ENCODE measurements at regions not wholly inside any gene's neighbourhood (a gene's known extent, or its start where the extent isn't known, plus 50 kb on each side); places are given as distances from the start of the nearest gene placed in this dataset.

DNA sequence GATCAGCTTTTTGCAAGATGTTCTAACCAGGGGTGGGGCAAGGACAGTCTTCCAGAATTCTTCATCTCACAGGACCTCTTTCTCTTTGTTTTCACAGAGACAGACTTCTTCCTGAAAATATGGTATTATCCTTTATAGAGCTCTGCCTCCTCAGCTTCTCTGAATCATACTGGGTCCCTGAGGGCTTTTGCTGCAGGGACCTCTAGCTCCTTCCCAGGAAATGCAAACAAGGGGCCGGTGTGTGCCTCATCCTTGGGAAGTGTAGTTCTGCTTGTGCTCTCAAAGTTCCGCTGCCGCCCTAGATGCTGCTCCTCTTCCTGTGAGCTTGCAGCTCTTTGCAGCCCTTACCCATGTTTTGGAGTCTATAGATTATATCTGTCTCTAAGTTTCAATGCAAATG is 99.5 kb upstream of the NPAS2 start:
- no peak for TF ChIP-seq CTCF (conservative IDR thresholded peaks at IDR 0.05; ENCODE audit: low read depth, low read length)
- no peak for DNase-seq (ENCODE audit: low read depth)

GRCh38 chr2:100721693-100722092 is 98.2 kb upstream of the NPAS2 start:
- no peak overlapping the region for H3K4me3 ChIP-seq (ENCODE audit: low read length)
- no peak for DNase-seq (ENCODE audit: low read depth)
- TF ChIP-seq CTCF (conservative IDR thresholded peaks at IDR 0.05; ENCODE audit: low read depth, low read length): no peak

More for the DNA sequence above, 99.5 kb upstream of the NPAS2 start:
- no peak overlapping the region for H3K4me3 ChIP-seq (ENCODE audit: low read length)

DNA sequence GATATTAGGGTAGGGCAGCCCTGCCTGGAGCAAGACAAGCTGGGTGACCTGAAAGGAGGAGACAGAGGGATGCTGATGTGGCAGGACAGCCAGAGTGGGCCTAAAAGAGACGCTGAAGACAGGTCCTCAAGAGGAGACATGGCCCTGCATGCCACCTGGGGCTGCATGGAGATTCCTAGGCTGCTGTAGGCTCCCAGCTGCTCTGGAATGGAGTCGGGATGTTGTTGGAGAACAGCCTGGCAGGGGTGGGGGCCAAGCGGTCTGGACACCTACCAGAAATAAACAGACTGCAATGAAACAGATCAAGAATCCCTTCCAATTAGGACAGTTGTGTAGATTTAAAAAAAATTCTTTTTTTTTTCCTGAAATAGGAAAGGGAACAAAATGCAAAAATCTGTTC is 97.8 kb upstream of the NPAS2 start:
- no peak for DNase-seq (ENCODE audit: low read depth)
- H3K4me3 ChIP-seq (ENCODE audit: low read length): no peak overlapping the region
- TF ChIP-seq CTCF (conservative IDR thresholded peaks at IDR 0.05; ENCODE audit: low read depth, low read length): no peak

GRCh38 chr2:100726866-100727265 is 93.1 kb upstream of the NPAS2 start:
- TF ChIP-seq CTCF (conservative IDR thresholded peaks at IDR 0.05; ENCODE audit: low read depth, low read length): no peak
- no peak overlapping the region for H3K4me3 ChIP-seq (ENCODE audit: low read length)
- DNase-seq (ENCODE audit: low read depth): no peak

DNA sequence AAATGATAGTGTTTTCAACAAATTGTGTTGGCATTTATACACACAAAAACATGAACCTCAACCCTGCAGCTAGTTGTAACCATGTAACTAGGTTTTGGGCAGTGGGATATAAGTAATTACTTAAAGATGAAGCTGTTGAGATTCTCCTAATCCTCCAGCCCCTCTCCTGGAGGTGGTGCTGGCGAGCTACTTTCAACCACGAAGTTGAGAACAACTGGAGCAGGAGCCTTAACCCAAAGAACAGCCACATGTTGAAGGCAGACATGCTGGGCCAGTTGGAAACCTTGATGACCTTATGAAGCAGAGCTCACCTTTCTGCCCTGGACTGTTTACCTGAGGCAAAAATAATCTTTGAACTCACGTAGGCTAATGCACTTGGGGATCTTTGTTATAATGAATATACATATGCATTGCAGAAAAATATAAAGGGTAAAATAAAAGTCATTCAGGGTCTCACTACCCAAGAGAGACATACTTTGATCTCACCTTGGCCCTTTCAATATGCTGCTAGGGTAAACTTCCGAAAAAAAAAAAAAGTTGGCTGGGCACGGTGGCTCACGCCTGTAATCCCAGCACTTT is 89.6 kb upstream of the NPAS2 start:
- no peak overlapping the region for H3K4me3 ChIP-seq (ENCODE audit: low read length)
- DNase-seq (ENCODE audit: low read depth): no peak
- peak; percentile 87 for TF ChIP-seq CTCF (conservative IDR thresholded peaks at IDR 0.05; ENCODE audit: low read depth, low read length)

GRCh38 chr2:100731535-100731981 is 88.4 kb upstream of the NPAS2 start:
- no peak for DNase-seq (ENCODE audit: low read depth)
- H3K4me3 ChIP-seq (ENCODE audit: low read length): no peak overlapping the region
- no peak for TF ChIP-seq CTCF (conservative IDR thresholded peaks at IDR 0.05; ENCODE audit: low read depth, low read length)

DNA sequence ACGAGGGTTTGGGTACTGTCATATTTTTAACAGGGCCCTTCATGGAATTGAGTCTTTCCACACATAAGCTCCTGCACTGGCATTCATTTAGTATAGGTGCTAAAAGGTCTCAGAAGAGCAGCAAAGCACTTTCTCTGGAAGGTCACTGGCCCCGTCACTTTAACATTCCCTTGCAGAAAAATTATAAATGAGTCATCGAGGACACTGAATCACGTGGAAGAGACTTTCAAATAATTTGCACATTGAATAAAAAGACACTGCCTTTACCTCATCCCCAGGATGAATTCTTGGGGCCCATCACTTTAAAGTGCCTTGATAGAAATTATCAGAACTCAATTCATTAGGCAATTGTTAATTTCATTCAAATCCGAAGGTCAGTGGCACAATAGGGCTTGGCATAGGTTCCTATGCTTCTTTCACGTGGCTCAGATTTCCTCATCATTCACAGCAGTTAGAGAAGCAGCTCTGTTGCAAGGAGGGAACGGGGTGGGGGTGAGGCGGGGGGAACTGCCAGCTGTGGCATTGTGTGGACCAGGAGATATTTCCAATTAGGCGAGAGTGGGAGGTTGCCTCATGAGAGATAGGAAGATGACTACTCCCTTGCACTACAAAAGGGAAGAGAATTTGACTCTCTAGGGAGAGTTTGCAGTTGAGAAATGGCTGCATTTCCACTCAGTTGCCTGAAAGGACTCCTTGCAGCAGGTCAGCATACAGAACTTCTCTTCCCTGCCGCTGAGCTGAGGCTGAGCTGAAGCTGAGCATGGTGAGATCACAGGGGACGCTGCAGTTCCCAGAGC is 86.3 kb upstream of the NPAS2 start:
- peak; percentile 11 for TF ChIP-seq CTCF (conservative IDR thresholded peaks at IDR 0.05; ENCODE audit: low read depth, low read length)
- DNase-seq (ENCODE audit: low read depth): no peak
- H3K4me3 ChIP-seq (ENCODE audit: low read length): peak overlapping the region; percentile 4

Measured in retinal pigment epithelial cell (primary cell).